Retinal pigment epithelial cell (primary cell): ENCODE measurements at regions not wholly inside any gene's neighbourhood (a gene's known extent, or its start where the extent isn't known, plus 50 kb on each side); places are given as distances from the start of the nearest gene placed in this dataset.
A peak's percentile ranks its signal among the peaks of the same experiment; 100 is the strongest.

Experiments used
- DNase-seq: peaks from one replicate; pipeline ENCODE4 v3.0.0-alpha.2; 2010; ENCODE audit warnings: low read depth
- H3K4me3 ChIP-seq: 2 replicates; pipeline ENCODE4 v1.5.1; 2011; ENCODE audit warnings: mild to moderate bottlenecking, low read length, control low read depth, moderate library complexity
- CTCF ChIP-seq: conservative IDR thresholded peaks from 2 replicates; pipeline ENCODE4 v1.5.1; 2011; ENCODE audit warnings: low read depth, low read length, control low read depth, inconsistent platforms

DNA sequence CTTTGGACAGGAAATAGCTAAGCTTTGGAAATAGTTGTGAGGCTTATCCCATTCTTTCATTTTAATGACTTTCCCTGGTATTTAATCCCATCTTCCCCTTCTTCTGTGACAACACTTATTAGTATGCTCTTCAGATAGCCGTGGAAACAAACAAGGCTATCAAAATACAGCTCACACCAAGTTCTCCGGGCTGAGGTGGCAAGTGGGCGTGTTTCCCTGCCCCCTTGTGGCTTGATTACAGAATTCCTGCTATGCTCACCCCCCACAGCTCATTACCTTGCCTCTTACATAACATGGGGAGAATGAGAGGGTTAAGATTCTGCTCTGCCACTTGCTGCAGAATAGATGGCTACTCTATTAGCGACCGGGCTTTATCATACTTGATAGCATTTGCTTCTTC lies 437.1 kb upstream of the TLE4 start:
- H3K4me3 ChIP-seq: no peak overlapping the region
- peak; percentile 59 for TF ChIP-seq CTCF
- peak; percentile 80 for DNase-seq

- no peak for TF ChIP-seq CTCF
- no peak overlapping the region for H3K4me3 ChIP-seq
- no peak for DNase-seq
These were observed 435.9 kb upstream of the TLE4 start for GRCh38 chr9:79135681-79136415.

GRCh38 chr9:79140751-79141150 lies 431.0 kb upstream of the TLE4 start:
- no peak for TF ChIP-seq CTCF
- H3K4me3 ChIP-seq: no peak overlapping the region
- no peak for DNase-seq

GRCh38 chr9:79143211-79143610 lies 428.6 kb upstream of the TLE4 start:
- no peak for TF ChIP-seq CTCF
- H3K4me3 ChIP-seq: no peak overlapping the region
- no peak for DNase-seq

GRCh38 chr9:79145442-79145841 lies 426.3 kb upstream of the TLE4 start:
- no peak for TF ChIP-seq CTCF
- DNase-seq: no peak
- H3K4me3 ChIP-seq: no peak overlapping the region

DNA sequence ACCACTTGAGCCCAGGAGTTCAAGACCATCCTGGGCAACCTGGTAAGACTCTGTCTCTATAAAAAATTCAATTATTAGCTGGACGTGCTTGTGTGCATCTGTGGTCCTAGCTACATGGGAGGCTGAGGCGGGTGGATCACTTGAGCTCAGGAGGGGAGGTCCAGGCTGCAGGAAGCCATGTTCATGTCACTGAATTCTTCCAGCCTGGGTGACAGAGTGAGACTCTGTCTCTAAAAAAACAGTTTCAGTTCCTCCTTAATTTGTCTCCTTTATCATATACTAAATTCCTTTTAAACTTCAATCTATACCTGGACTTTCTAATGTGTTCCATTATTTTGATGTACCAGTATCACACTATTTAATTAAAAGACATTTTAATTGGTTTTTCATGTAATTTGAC lies 422.2 kb upstream of the TLE4 start:
- DNase-seq: no peak
- no peak overlapping the region for H3K4me3 ChIP-seq
- TF ChIP-seq CTCF: no peak

DNA sequence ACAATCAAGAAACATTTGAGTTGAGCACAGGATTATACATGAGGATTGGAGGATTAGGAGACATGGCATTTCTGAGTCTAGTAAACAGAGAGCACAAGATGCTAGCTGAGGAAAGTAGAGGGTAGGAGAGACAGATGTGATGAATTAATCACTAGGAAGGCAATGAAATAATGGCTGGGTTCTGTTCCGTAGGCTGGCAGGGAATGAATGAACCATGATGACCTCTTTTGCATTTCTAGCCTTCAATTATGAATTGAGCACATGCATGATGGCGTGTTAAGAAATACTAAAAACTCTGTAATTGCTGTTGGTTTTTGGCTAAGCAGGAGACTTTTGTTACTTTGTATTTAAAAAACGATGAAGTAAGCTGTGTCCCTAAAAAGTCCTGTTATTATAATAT lies 420.0 kb upstream of the TLE4 start:
- H3K4me3 ChIP-seq: no peak overlapping the region
- DNase-seq: no peak
- no peak for TF ChIP-seq CTCF
